ENCODE measurements at regions not wholly inside any gene's neighbourhood (a gene's known extent, or its start where the extent isn't known, plus 50 kb on each side); places are given as distances from the start of the nearest gene placed in this dataset.
"Not testable (repeated sequence)": the region's sequence is repeated elsewhere in the genome, so short reads cannot be mapped to it uniquely, and the experiment has no call there.

GRCh38 chr16:29338821-29339700, 67.5 kb downstream of the NPIPB11 start (continued):
- TF ChIP-seq HDGF (IDR thresholded peaks at IDR 0.05): 0 out of 2 replicates have a peak, but pooled peaks have one; percentile 43
- TF ChIP-seq MTA2 (IDR thresholded peaks at IDR 0.05; ENCODE audit: low read depth): peak; percentile 95
- TF ChIP-seq DPF2 (IDR thresholded peaks at IDR 0.05): peak; percentile 96

GRCh38 chr16:29337385-29337901, 69.1 kb downstream of the NPIPB11 start:
- H3K79me2 ChIP-seq (ENCODE audit: control insufficient read depth, insufficient read depth, low read length); H3K27ac ChIP-seq (ENCODE audit: control insufficient read depth, insufficient read depth); BruUV-seq (replicated peaks); RAD21 ChIA-PET (ENCODE audit: unreplicated experiment); H3K36me3 ChIP-seq (ENCODE audit: control insufficient read depth in 2 of 2, insufficient read depth in 2 of 2, low read length in 1 of 2); intact Hi-C loops (cut with micrococcal nuclease; ENCODE audit: unreplicated experiment); H2AFZ ChIP-seq (ENCODE audit: control insufficient read depth, low read depth, low read length); H4K20me1 ChIP-seq (ENCODE audit: control insufficient read depth, insufficient read depth); H3K27me3 ChIP-seq (replicated peaks in 1 of 2; ENCODE audit: control insufficient read depth in 2 of 2, insufficient read depth in 2 of 2, low read length in 1 of 2); CTCF ChIA-PET; H3K9ac ChIP-seq (ENCODE audit: control insufficient read depth, insufficient read depth, low read length); SMC1A ChIA-PET (ENCODE audit: uncharacterized antibody, unreplicated experiment); H3K9me3 ChIP-seq (replicated peaks; ENCODE audit: control insufficient read depth, insufficient read depth, low read length); in situ Hi-C loops (cut with MboI); DNase-seq (ENCODE audit: low read depth, low spot score); POLR2A ChIA-PET; H3K4me3 ChIP-seq: not testable (repeated sequence)
- TF ChIP-seq EED (IDR thresholded peaks at IDR 0.05; ENCODE audit: low read depth) (0 out of 2 replicates have a peak, but pooled peaks have one; percentile 29), SPI1 (IDR thresholded peaks at IDR 0.05; ENCODE audit: borderline replicate concordance, insufficient read depth, low read depth, low read length) (peak; percentile 42; the same call in 1 of the 2 replicates)
- WGBS (ENCODE audit: insufficient coverage, insufficient replicate concordance, low lambda C conversion rate, missing lambda C conversion rate): 4% methylated on average over 15 of the region's 18 CpGs
- Histone ChIP-seq H3K4me1 (ENCODE audit: control insufficient read depth, insufficient read depth, low read length) (peaks cover 13% of the 10 kb centered on the region), H3K4me2 (ENCODE audit: control insufficient read depth, insufficient read depth) (peak overlapping the region; percentile 50; the same call in 1 of the 2 replicates)
- peak; percentile 6 for ATAC-seq
- FAIRE-seq: peak; percentile 75

DNA sequence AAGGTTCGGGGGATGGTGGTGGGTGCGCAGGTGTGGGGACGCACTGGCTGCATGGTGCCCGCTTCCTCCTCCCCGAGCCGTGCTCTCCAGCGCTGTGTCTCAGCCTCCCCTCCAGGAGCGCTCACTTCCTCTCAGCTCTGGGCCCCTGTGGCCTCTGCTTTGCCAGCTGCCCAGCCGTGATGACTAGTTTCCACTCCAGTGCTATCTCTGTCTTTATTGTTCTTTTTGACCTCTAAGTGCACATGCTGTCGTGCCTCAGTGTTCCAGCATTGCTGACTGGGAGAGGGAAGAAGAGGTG, 71.0 kb downstream of the NPIPB11 start:
- H3K36me3 ChIP-seq (ENCODE audit: control insufficient read depth in 2 of 2, insufficient read depth in 2 of 2, low read length in 1 of 2); H2AFZ ChIP-seq (ENCODE audit: control insufficient read depth, low read depth, low read length); SMC1A ChIA-PET (ENCODE audit: uncharacterized antibody, unreplicated experiment); RAD21 ChIA-PET (ENCODE audit: unreplicated experiment); in situ Hi-C loops (cut with MboI); CTCF ChIA-PET; H3K27me3 ChIP-seq (replicated peaks in 1 of 2; ENCODE audit: control insufficient read depth in 2 of 2, insufficient read depth in 2 of 2, low read length in 1 of 2); H4K20me1 ChIP-seq (ENCODE audit: control insufficient read depth, insufficient read depth); H3K9ac ChIP-seq (ENCODE audit: control insufficient read depth, insufficient read depth, low read length); BruUV-seq (replicated peaks); POLR2A ChIA-PET; H3K4me2 ChIP-seq (ENCODE audit: control insufficient read depth, insufficient read depth); FAIRE-seq; intact Hi-C loops (cut with micrococcal nuclease; ENCODE audit: unreplicated experiment); H3K4me3 ChIP-seq; H3K79me2 ChIP-seq (ENCODE audit: control insufficient read depth, insufficient read depth, low read length); DNase-seq (ENCODE audit: low read depth, low spot score); H3K9me3 ChIP-seq (replicated peaks; ENCODE audit: control insufficient read depth, insufficient read depth, low read length); H3K27ac ChIP-seq (ENCODE audit: control insufficient read depth, insufficient read depth): not testable (repeated sequence)
- ATAC-seq: peak; percentile 53
- whole genome bisulfite sequencing (ENCODE audit: insufficient coverage, insufficient replicate concordance, low lambda C conversion rate, missing lambda C conversion rate): 8% methylated on average over 9 of the region's 10 CpGs
- peak; percentile 56 for TF ChIP-seq SPI1 (IDR thresholded peaks at IDR 0.05; ENCODE audit: borderline replicate concordance, insufficient read depth, low read depth, low read length)
- H3K4me1 ChIP-seq (ENCODE audit: control insufficient read depth, insufficient read depth, low read length): peaks cover 13% of the 10 kb centered on the region

GRCh38 chr16:29334776-29335548, 71.5 kb downstream of the NPIPB11 start:
- in situ Hi-C loops (cut with MboI); ATAC-seq; BruUV-seq (replicated peaks); H3K9me3 ChIP-seq (replicated peaks; ENCODE audit: control insufficient read depth, insufficient read depth, low read length); H3K9ac ChIP-seq (ENCODE audit: control insufficient read depth, insufficient read depth, low read length); RAD21 ChIA-PET (ENCODE audit: unreplicated experiment); H4K20me1 ChIP-seq (ENCODE audit: control insufficient read depth, insufficient read depth); intact Hi-C loops (cut with micrococcal nuclease; ENCODE audit: unreplicated experiment); CTCF ChIA-PET; DNase-seq (ENCODE audit: low read depth, low spot score); SMC1A ChIA-PET (ENCODE audit: uncharacterized antibody, unreplicated experiment); H3K36me3 ChIP-seq (ENCODE audit: control insufficient read depth in 2 of 2, insufficient read depth in 2 of 2, low read length in 1 of 2); H2AFZ ChIP-seq (ENCODE audit: control insufficient read depth, low read depth, low read length); H3K27ac ChIP-seq (ENCODE audit: control insufficient read depth, insufficient read depth); H3K27me3 ChIP-seq (replicated peaks in 1 of 2; ENCODE audit: control insufficient read depth in 2 of 2, insufficient read depth in 2 of 2, low read length in 1 of 2); H3K79me2 ChIP-seq (ENCODE audit: control insufficient read depth, insufficient read depth, low read length); POLR2A ChIA-PET; H3K4me2 ChIP-seq (ENCODE audit: control insufficient read depth, insufficient read depth); FAIRE-seq; H3K4me3 ChIP-seq: not testable (repeated sequence)
- 77% methylated on average over 11 of the region's 17 CpGs for whole genome bisulfite sequencing (ENCODE audit: insufficient coverage, insufficient replicate concordance, low lambda C conversion rate, missing lambda C conversion rate)
- H3K4me1 ChIP-seq (ENCODE audit: control insufficient read depth, insufficient read depth, low read length): peaks cover 13% of the 10 kb centered on the region

Measured in GM12878 (cell line).